D721Med (cell line): ENCODE measurements at regions not wholly inside any gene's neighbourhood (a gene's known extent, or its start where the extent isn't known, plus 50 kb on each side); places are given as distances from the start of the nearest gene placed in this dataset.

Experiments used
- DNase-seq: peaks from one replicate; pipeline ENCODE4 v3.0.0; 2011; ENCODE audit warnings: low spot score; ENCODE audit not compliant: insufficient read length
- FAIRE-seq: peaks from 2 replicates; lab custom pipeline; 2011; peaks lifted over from hg19 to GRCh38; lab: Jason Lieb, UNC
- CTCF ChIP-seq: IDR thresholded peaks from 2 replicates; pipeline ENCODE4 v1.5.1; 2012; ENCODE audit warnings: mild to moderate bottlenecking, control low read depth; ENCODE audit not compliant: insufficient read depth; ENCODE audit errors: missing control alignments

GRCh38 chr5:27996665-27997064 is 958.3 kb upstream of the CDH9 start:
- no peak for FAIRE-seq
- no peak for DNase-seq
- no peak for TF ChIP-seq CTCF

- no peak for DNase-seq
- no peak for TF ChIP-seq CTCF
- no peak for FAIRE-seq
Measured at GRCh38 chr5:27995867-27996266, 957.5 kb upstream of the CDH9 start.

GRCh38 chr5:27978322-27978721 is 939.9 kb upstream of the CDH9 start:
- FAIRE-seq, result no peak
- TF ChIP-seq CTCF, result no peak

GRCh38 chr5:27969157-27969556 is 930.8 kb upstream of the CDH9 start:
- DNase-seq (no peak), FAIRE-seq (no peak)
- no peak for TF ChIP-seq CTCF

More at GRCh38 chr5:27978322-27978721, 939.9 kb upstream of the CDH9 start:
- DNase-seq, result no peak

GRCh38 chr5:27963050-27963783 is 924.8 kb upstream of the CDH9 start:
- DNase-seq, result no peak
- FAIRE-seq, result no peak
- no peak for TF ChIP-seq CTCF

GRCh38 chr5:27962198-27962597 is 923.8 kb upstream of the CDH9 start:
- no peak for FAIRE-seq
- no peak for DNase-seq
- TF ChIP-seq CTCF, result no peak

GRCh38 chr5:27947088-27947487 is 908.7 kb upstream of the CDH9 start:
- TF ChIP-seq CTCF, result no peak
- FAIRE-seq (no peak), DNase-seq (no peak)
